ENCODE measurements at regions not wholly inside any gene's neighbourhood (a gene's known extent, or its start where the extent isn't known, plus 50 kb on each side); places are given as distances from the start of the nearest gene placed in this dataset.

DNA sequence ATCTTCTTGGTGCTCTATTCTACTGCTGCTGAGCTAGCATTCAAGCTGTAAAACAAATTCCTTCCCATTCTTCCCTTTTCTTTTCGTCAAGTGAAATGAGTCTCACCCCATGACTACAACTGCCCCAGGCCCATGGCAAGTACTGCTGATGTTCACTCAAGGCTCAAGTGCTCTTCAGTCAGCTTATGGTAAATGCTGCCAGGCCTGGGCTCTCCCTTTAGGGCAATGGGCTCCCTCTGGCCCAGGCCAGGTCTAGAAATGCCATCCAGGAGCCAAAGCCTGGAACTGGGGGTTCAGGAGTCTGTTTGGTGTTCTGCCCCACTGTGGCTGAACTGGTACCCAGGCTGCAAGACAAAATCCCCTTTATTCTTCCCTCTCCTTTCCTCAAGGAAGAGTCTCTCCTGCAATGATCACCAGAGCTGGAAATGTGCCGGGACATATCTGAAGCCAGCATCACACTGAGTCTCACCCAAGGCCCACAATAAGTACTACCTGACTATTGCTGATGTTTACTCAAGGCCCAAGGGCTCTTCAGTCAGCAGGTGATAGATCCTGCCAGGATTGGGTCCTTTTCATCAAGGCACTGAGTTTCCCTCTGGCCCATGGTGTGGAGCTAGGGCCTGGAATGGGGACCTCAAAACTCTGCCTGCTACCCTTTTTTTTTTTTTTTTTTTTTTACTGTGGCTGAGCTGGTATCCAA lies 205.0 kb upstream of the STAC start:
- no peak overlapping the region for H3K9ac ChIP-seq (ENCODE audit: insufficient read depth, low read length)
- H3K27ac ChIP-seq (ENCODE audit: insufficient read depth, low read length), result no peak overlapping the region
- H2AFZ ChIP-seq (ENCODE audit: low read length), result no peak overlapping the region
- H3K79me2 ChIP-seq (ENCODE audit: control insufficient read depth, insufficient read depth, low read length), result no peaks in the 10 kb centered on the region
- no peak overlapping the region for H3K4me2 ChIP-seq (ENCODE audit: extremely low read depth, insufficient read depth, low read length)
- DNase-seq (ENCODE audit: low read depth in 2 of 2), result no peak
- no peaks in the 10 kb centered on the region for H3K9me3 ChIP-seq (ENCODE audit: control insufficient read depth, insufficient read depth, low read depth, low read length)
- no peak for TF ChIP-seq EZH2 (IDR thresholded peaks at IDR 0.05; ENCODE audit: low read length, missing control alignments)
- TF ChIP-seq, protein P1, sequence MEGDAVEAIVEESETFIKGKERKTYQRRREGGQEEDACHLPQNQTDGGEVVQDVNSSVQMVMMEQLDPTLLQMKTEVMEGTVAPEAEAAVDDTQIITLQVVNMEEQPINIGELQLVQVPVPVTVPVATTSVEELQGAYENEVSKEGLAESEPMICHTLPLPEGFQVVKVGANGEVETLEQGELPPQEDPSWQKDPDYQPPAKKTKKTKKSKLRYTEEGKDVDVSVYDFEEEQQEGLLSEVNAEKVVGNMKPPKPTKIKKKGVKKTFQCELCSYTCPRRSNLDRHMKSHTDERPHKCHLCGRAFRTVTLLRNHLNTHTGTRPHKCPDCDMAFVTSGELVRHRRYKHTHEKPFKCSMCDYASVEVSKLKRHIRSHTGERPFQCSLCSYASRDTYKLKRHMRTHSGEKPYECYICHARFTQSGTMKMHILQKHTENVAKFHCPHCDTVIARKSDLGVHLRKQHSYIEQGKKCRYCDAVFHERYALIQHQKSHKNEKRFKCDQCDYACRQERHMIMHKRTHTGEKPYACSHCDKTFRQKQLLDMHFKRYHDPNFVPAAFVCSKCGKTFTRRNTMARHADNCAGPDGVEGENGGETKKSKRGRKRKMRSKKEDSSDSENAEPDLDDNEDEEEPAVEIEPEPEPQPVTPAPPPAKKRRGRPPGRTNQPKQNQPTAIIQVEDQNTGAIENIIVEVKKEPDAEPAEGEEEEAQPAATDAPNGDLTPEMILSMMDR (conservative IDR thresholded peaks at IDR 0.05 in 1 of 2, IDR thresholded peaks at IDR 0.05 in 1 of 2; ENCODE audit: low read depth in 1 of 2, low read length in 2 of 2), result no peak
- H3K4me3 ChIP-seq (replicated peaks in 1 of 4; ENCODE audit: control extremely low read depth in 1 of 4, insufficient read depth in 1 of 4, low read depth in 3 of 4, low read length in 4 of 4), result no peak overlapping the region
- no peaks in the 10 kb centered on the region for H3K27me3 ChIP-seq (ENCODE audit: control insufficient read depth, insufficient read depth, low read length)
- H3K4me1 ChIP-seq (ENCODE audit: control insufficient read depth, extremely low read depth, insufficient read depth, low read length), result no peaks in the 10 kb centered on the region
- no peaks in the 10 kb centered on the region for H4K20me1 ChIP-seq (ENCODE audit: control insufficient read depth, extremely low read depth, insufficient read depth, low read length)
- no peaks in the 10 kb centered on the region for H3K36me3 ChIP-seq (ENCODE audit: control insufficient read depth, insufficient read depth, low read length)

DNA sequence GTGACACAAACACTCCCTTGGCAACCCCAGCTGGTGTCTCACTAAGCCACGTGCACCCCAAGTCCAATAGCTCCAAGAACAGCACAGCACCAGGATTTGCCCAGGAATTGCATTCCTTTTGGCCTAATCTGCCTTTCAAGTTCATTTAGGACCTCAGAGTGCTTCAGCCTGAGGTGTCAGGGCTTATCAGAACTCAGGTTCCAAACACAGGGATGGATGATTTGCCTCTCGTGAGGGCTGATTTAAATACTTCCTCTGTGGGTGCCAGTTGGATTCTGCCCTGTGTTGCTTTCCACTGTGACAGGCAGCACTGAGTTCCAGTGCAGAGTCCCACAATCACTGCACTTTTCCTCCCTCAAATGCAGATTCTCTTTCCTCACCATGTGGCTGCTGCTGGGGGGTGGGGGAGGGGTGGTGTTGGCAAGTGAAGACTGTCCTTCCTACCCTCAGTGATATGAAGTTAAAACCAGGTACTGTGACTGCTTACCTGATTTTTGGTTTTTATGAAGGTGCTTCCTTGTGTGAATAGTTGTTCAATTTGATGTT lies 204.3 kb upstream of the STAC start:
- DNase-seq (ENCODE audit: low read depth in 2 of 2), result no peak
- Histone ChIP-seq H3K27ac (ENCODE audit: insufficient read depth, low read length) (no peak overlapping the region), H3K27me3 (ENCODE audit: control insufficient read depth, insufficient read depth, low read length) (no peaks in the 10 kb centered on the region), H2AFZ (ENCODE audit: low read length) (no peak overlapping the region), H3K9ac (ENCODE audit: insufficient read depth, low read length) (no peak overlapping the region), H4K20me1 (ENCODE audit: control insufficient read depth, extremely low read depth, insufficient read depth, low read length) (no peaks in the 10 kb centered on the region), H3K79me2 (ENCODE audit: control insufficient read depth, insufficient read depth, low read length) (no peaks in the 10 kb centered on the region), H3K4me1 (ENCODE audit: control insufficient read depth, extremely low read depth, insufficient read depth, low read length) (no peaks in the 10 kb centered on the region), H3K4me2 (ENCODE audit: extremely low read depth, insufficient read depth, low read length) (no peak overlapping the region), H3K9me3 (ENCODE audit: control insufficient read depth, insufficient read depth, low read depth, low read length) (no peaks in the 10 kb centered on the region), H3K36me3 (ENCODE audit: control insufficient read depth, insufficient read depth, low read length) (no peaks in the 10 kb centered on the region), H3K4me3 (replicated peaks in 1 of 4; ENCODE audit: control extremely low read depth in 1 of 4, insufficient read depth in 1 of 4, low read depth in 3 of 4, low read length in 4 of 4) (no peak overlapping the region)
- TF ChIP-seq EZH2 (IDR thresholded peaks at IDR 0.05; ENCODE audit: low read length, missing control alignments), result no peak
- TF ChIP-seq, protein P1 (conservative IDR thresholded peaks at IDR 0.05 in 1 of 2, IDR thresholded peaks at IDR 0.05 in 1 of 2; ENCODE audit: low read depth in 1 of 2, low read length in 2 of 2), result no peak

DNA sequence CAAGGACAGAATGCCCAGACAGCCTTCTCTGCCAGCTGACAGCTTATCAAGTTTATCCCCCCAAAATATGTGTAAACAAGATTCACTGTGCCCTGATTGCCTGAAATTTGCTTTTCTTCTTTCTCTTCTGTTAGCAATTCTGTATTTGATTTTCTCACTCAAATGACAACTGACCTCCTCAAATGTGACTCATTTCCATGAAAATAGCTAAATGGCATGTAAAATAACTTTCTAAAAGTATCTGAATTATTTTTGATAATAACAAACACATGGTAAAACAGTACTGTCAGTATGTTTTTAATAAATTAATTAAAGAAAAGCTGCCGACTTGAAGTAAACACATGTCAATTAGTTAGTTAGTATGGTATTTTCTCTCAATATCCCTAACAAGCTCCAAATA lies 202.3 kb upstream of the STAC start:
- TF ChIP-seq, protein P1 (conservative IDR thresholded peaks at IDR 0.05 in 1 of 2, IDR thresholded peaks at IDR 0.05 in 1 of 2; ENCODE audit: low read depth in 1 of 2, low read length in 2 of 2), result no peak
- TF ChIP-seq EZH2 (IDR thresholded peaks at IDR 0.05; ENCODE audit: low read length, missing control alignments), result no peak
- Histone ChIP-seq H3K79me2 (ENCODE audit: control insufficient read depth, insufficient read depth, low read length) (no peaks in the 10 kb centered on the region), H3K27me3 (ENCODE audit: control insufficient read depth, insufficient read depth, low read length) (no peaks in the 10 kb centered on the region), H3K36me3 (ENCODE audit: control insufficient read depth, insufficient read depth, low read length) (no peaks in the 10 kb centered on the region), H3K27ac (ENCODE audit: insufficient read depth, low read length) (no peak overlapping the region), H3K4me1 (ENCODE audit: control insufficient read depth, extremely low read depth, insufficient read depth, low read length) (no peaks in the 10 kb centered on the region), H3K9ac (ENCODE audit: insufficient read depth, low read length) (no peak overlapping the region), H4K20me1 (ENCODE audit: control insufficient read depth, extremely low read depth, insufficient read depth, low read length) (no peaks in the 10 kb centered on the region), H2AFZ (ENCODE audit: low read length) (no peak overlapping the region), H3K9me3 (ENCODE audit: control insufficient read depth, insufficient read depth, low read depth, low read length) (no peaks in the 10 kb centered on the region), H3K4me3 (replicated peaks in 1 of 4; ENCODE audit: control extremely low read depth in 1 of 4, insufficient read depth in 1 of 4, low read depth in 3 of 4, low read length in 4 of 4) (no peak overlapping the region), H3K4me2 (ENCODE audit: extremely low read depth, insufficient read depth, low read length) (no peak overlapping the region)
- no peak for DNase-seq (ENCODE audit: low read depth in 2 of 2)
